ENCODE measurements at regions not wholly inside any gene's neighbourhood (a gene's known extent, or its start where the extent isn't known, plus 50 kb on each side); places are given as distances from the start of the nearest gene placed in this dataset.

DNA sequence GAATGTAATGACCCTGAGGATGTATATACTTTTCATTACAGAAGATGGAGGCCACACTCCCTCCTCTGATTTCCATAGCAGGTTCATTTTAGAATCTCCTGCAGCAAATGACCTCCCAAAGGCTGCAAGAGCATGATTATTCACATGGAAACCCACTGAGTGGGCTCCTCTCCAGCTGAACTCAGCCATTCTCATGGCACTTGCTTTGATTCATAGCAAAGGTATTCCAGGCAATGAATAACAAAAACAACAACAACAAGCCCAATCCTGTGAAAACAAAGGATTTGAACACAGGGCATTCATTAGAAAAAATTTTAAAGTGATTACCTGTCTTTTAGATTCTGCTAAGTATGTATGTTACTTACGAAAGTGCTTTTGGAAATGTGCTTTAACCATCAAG lies 894.0 kb upstream of the FRG1 start:
- H3K36me3 ChIP-seq (ENCODE audit: control insufficient read depth in 2 of 2, insufficient read depth in 1 of 2, low read length in 2 of 2): no peaks in the 10 kb centered on the region
- H3K9me3 ChIP-seq (ENCODE audit: control insufficient read depth, insufficient read depth, low read depth, low read length): no peaks in the 10 kb centered on the region
- ChIA-PET CTCF (no interaction called here), POLR2A (no interaction called here)
- H3K27ac ChIP-seq (ENCODE audit: extremely low read depth, low read depth, low read length): no peak overlapping the region
- H3K4me1 ChIP-seq (ENCODE audit: control insufficient read depth, insufficient read depth, low read length): no peaks in the 10 kb centered on the region
- no peak overlapping the region for H3K4me3 ChIP-seq (ENCODE audit: low read depth, low read length)
- TF ChIP-seq ZFP3 (tag by site-specific recombination; IDR thresholded peaks at IDR 0.05; ENCODE audit: low read depth): no peak
- no peak for TF ChIP-seq KLF7 (tag by site-specific recombination; IDR thresholded peaks at IDR 0.05; ENCODE audit: borderline replicate concordance)
- TF ChIP-seq ZNF610 (tag by site-specific recombination; IDR thresholded peaks at IDR 0.05; ENCODE audit: borderline replicate concordance): no peak
- no peak for TF ChIP-seq ZNF221 (tag by site-specific recombination; IDR thresholded peaks at IDR 0.05; ENCODE audit: borderline replicate concordance)
- TF ChIP-seq, protein P1, sequence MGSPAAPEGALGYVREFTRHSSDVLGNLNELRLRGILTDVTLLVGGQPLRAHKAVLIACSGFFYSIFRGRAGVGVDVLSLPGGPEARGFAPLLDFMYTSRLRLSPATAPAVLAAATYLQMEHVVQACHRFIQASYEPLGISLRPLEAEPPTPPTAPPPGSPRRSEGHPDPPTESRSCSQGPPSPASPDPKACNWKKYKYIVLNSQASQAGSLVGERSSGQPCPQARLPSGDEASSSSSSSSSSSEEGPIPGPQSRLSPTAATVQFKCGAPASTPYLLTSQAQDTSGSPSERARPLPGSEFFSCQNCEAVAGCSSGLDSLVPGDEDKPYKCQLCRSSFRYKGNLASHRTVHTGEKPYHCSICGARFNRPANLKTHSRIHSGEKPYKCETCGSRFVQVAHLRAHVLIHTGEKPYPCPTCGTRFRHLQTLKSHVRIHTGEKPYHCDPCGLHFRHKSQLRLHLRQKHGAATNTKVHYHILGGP (tag by site-specific recombination; IDR thresholded peaks at IDR 0.05): no peak
- no peak for TF ChIP-seq ZBTB20 (tag by site-specific recombination; IDR thresholded peaks at IDR 0.05)
- no peak for TF ChIP-seq ZNF843 (tag by site-specific recombination; IDR thresholded peaks at IDR 0.05)
- TF ChIP-seq ZBTB1 (tag by site-specific recombination; IDR thresholded peaks at IDR 0.05): no peak

- ChIA-PET CTCF (no interaction called here), POLR2A (no interaction called here)
- TF ChIP-seq HOXC10 (CRISPR knock-in tag; IDR thresholded peaks at IDR 0.05) (no peak), ZNF426 (tag by site-specific recombination; IDR thresholded peaks at IDR 0.05) (no peak), ZFP41 (tag by site-specific recombination; IDR thresholded peaks at IDR 0.05; ENCODE audit: borderline replicate concordance) (no peak), ZNF23 (tag by site-specific recombination; IDR thresholded peaks at IDR 0.05; ENCODE audit: borderline replicate concordance) (no peak), KLF9 (tag by site-specific recombination; IDR thresholded peaks at IDR 0.05; ENCODE audit: low read depth) (no peak), GLI2 (tag by site-specific recombination; IDR thresholded peaks at IDR 0.05; ENCODE audit: borderline replicate concordance, low read depth) (no peak), ZIC2 (tag by site-specific recombination; IDR thresholded peaks at IDR 0.05) (no peak), ZNF341 (tag by site-specific recombination; IDR thresholded peaks at IDR 0.05; ENCODE audit: low read depth) (no peak), ZNF311 (tag by site-specific recombination; IDR thresholded peaks at IDR 0.05; ENCODE audit: borderline replicate concordance) (no peak), ZNF404 (tag by site-specific recombination; IDR thresholded peaks at IDR 0.05) (no peak), SALL2 (tag by site-specific recombination; IDR thresholded peaks at IDR 0.05; ENCODE audit: borderline replicate concordance) (no peak), ZNF707 (tag by site-specific recombination; IDR thresholded peaks at IDR 0.05) (no peak)
- TF ChIP-seq, protein P2, sequence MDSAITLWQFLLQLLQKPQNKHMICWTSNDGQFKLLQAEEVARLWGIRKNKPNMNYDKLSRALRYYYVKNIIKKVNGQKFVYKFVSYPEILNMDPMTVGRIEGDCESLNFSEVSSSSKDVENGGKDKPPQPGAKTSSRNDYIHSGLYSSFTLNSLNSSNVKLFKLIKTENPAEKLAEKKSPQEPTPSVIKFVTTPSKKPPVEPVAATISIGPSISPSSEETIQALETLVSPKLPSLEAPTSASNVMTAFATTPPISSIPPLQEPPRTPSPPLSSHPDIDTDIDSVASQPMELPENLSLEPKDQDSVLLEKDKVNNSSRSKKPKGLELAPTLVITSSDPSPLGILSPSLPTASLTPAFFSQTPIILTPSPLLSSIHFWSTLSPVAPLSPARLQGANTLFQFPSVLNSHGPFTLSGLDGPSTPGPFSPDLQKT (IDR thresholded peaks at IDR 0.05; ENCODE audit: borderline replicate concordance, low read depth, low read length): no peak
- TF ChIP-seq, protein P3, sequence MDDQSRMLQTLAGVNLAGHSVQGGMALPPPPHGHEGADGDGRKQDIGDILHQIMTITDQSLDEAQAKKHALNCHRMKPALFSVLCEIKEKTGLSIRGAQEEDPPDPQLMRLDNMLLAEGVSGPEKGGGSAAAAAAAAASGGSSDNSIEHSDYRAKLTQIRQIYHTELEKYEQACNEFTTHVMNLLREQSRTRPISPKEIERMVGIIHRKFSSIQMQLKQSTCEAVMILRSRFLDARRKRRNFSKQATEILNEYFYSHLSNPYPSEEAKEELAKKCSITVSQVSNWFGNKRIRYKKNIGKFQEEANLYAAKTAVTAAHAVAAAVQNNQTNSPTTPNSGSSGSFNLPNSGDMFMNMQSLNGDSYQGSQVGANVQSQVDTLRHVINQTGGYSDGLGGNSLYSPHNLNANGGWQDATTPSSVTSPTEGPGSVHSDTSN (CRISPR knock-in tag; IDR thresholded peaks at IDR 0.05): no peak
- H3K27ac ChIP-seq (ENCODE audit: extremely low read depth, low read depth, low read length): no peak overlapping the region
- H3K9me3 ChIP-seq (ENCODE audit: control insufficient read depth, insufficient read depth, low read depth, low read length): no peaks in the 10 kb centered on the region
- H3K4me3 ChIP-seq (ENCODE audit: low read depth, low read length): no peak overlapping the region
- H3K36me3 ChIP-seq (ENCODE audit: control insufficient read depth in 2 of 2, insufficient read depth in 1 of 2, low read length in 2 of 2): no peaks in the 10 kb centered on the region
- no peaks in the 10 kb centered on the region for H3K4me1 ChIP-seq (ENCODE audit: control insufficient read depth, insufficient read depth, low read length)
Measured at GRCh38 chr4:189048119-189048518, 892.6 kb upstream of the FRG1 start.
